ENCODE measurements at regions not wholly inside any gene's neighbourhood (a gene's known extent, or its start where the extent isn't known, plus 50 kb on each side); places are given as distances from the start of the nearest gene placed in this dataset.

DNA sequence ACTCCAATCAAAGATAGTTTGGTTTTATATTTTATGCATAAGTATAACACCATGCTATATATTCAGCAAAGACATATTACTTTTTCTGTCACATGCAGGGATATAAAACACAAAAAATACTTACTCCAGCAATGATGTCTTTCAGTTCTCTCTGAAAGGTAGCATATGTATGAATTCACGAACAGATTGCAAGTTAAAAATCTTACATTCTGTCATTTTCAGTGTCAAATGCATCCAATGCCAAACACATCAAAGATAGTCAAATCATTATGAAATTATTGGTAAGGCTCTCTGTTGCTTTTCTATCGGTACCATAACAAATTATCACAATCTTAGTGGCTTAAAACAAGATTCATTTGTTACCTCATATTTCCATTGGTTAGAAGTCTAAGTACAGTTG is 492.0 kb upstream of the KIF2B start:
- in situ Hi-C loops (cut with MboI; ENCODE audit: low sequenced_read_pairs) = no loop called here
- no peaks in the 10 kb centered on the region for H3K36me3 ChIP-seq (ENCODE audit: control insufficient read depth, insufficient read depth, low read length)

More for the DNA sequence above, 492.0 kb upstream of the KIF2B start:
- H3K79me1 ChIP-seq (ENCODE audit: low read depth in 1 of 2, low read length in 2 of 2) = no peaks in the 10 kb centered on the region
- H3K4ac ChIP-seq (ENCODE audit: low read depth, low read length) = no peak overlapping the region
- no peak overlapping the region for H2BK15ac ChIP-seq (ENCODE audit: low read depth, low read length)
- no peak overlapping the region for H3K23ac ChIP-seq (ENCODE audit: low read depth, low read length)
- H3K4me3 ChIP-seq (ENCODE audit: insufficient read depth, low read depth, low read length) = no peak overlapping the region
- no peak overlapping the region for H4K8ac ChIP-seq (ENCODE audit: low read depth in 2 of 2, low read length in 2 of 2)
- ATAC-seq (ENCODE audit: low read depth) (no peak), DNase-seq (no peak)
- no peak overlapping the region for H3K14ac ChIP-seq (replicated peaks; ENCODE audit: low read depth, low read length)
- intact Hi-C loops (cut with micrococcal nuclease) = no loop called here
- H3K9me3 ChIP-seq (ENCODE audit: control insufficient read depth, insufficient read depth, low read length) = peaks cover 5% of the 10 kb centered on the region; the same call in 1 of the 2 replicates
- no peak overlapping the region for H3K56ac ChIP-seq (ENCODE audit: extremely low read depth, insufficient read depth, low read length)
- no peak for TF ChIP-seq ELK1 (IDR thresholded peaks at IDR 0.05; ENCODE audit: borderline replicate concordance, low read depth, low read length)
- no peak for TF ChIP-seq POLR2A (IDR thresholded peaks at IDR 0.05; ENCODE audit: low read depth, low read length)
- no peak for TF ChIP-seq NFE2L2 (IDR thresholded peaks at IDR 0.05; ENCODE audit: low read depth, low read length)
- no peak for TF ChIP-seq MAFK (IDR thresholded peaks at IDR 0.05; ENCODE audit: low read depth, low read length)
- TF ChIP-seq FOS (IDR thresholded peaks at IDR 0.05; ENCODE audit: low read depth, low read length) = no peak
- no peak for TF ChIP-seq SMC3 (IDR thresholded peaks at IDR 0.05; ENCODE audit: low read depth, low read length)
- TF ChIP-seq MAZ (IDR thresholded peaks at IDR 0.05; ENCODE audit: borderline replicate concordance, low read depth, low read length) = no peak
- TF ChIP-seq MXI1 (IDR thresholded peaks at IDR 0.05; ENCODE audit: borderline replicate concordance, low read depth, low read length) = no peak
- no peak overlapping the region for H4K91ac ChIP-seq (ENCODE audit: insufficient read depth, low read depth, low read length)
- no CpG with 5 or more reads among the region's 2 CpGs for WGBS, 2 experiments (ENCODE audit: extremely low coverage in 2 of 2, insufficient read length in 1 of 2)
- no peak overlapping the region for H2AFZ ChIP-seq (replicated peaks; ENCODE audit: low read length, poor library complexity)
- dilution Hi-C loops (cut with HindIII; ENCODE audit: low sequenced_read_pairs, unreplicated experiment) = no loop called here
- H3K27ac ChIP-seq (ENCODE audit: insufficient read depth, low read length) = no peak overlapping the region
- H4K5ac ChIP-seq (ENCODE audit: low read depth, low read length) = no peak overlapping the region
- no peak overlapping the region for H2BK5ac ChIP-seq (ENCODE audit: low read depth, low read length, poor library complexity, severe bottlenecking)
- no peak overlapping the region for H2BK20ac ChIP-seq (ENCODE audit: low read depth, low read length)
- H3K18ac ChIP-seq (ENCODE audit: low read depth, low read length) = no peak overlapping the region
- H2BK120ac ChIP-seq (ENCODE audit: low read depth, low read length) = no peak overlapping the region
- BruUV-seq (replicated peaks) = no TSS peak
- H3K4me2 ChIP-seq (ENCODE audit: low read depth, low read length) = no peak overlapping the region
- H3K27me3 ChIP-seq (ENCODE audit: control insufficient read depth, insufficient read depth, low read length) = no peaks in the 10 kb centered on the region
- no peak overlapping the region for H2AK5ac ChIP-seq (ENCODE audit: low read depth, low read length)
- ChIA-PET CTCF (no interaction called here), POLR2A (ENCODE audit: unreplicated experiment) (no interaction called here)
- no peak overlapping the region for H2AK9ac ChIP-seq (replicated peaks; ENCODE audit: low read depth, low read length, poor library complexity)
- H4K20me1 ChIP-seq (ENCODE audit: insufficient read depth, low read length) = no peaks in the 10 kb centered on the region
- no peaks in the 10 kb centered on the region for H3K4me1 ChIP-seq (ENCODE audit: control insufficient read depth, insufficient read depth, low read length)
- no peaks in the 10 kb centered on the region for H3K9me1 ChIP-seq (ENCODE audit: insufficient read depth, low read length)
- no peak overlapping the region for H3K9ac ChIP-seq (ENCODE audit: low read depth, low read length)

Measured in IMR-90 (cell line).